ENCODE measurements at regions not wholly inside any gene's neighbourhood (a gene's known extent, or its start where the extent isn't known, plus 50 kb on each side); places are given as distances from the start of the nearest gene placed in this dataset.

GRCh38 chr6:74128536-74128935 lies 432.5 kb downstream of the CD109 start:
- no peak for DNase-seq (ENCODE audit: low spot score)
- Histone ChIP-seq H3K27ac (no peak overlapping the region), H3K4me1 (no peaks in the 10 kb centered on the region), H3K4me3 (no peak overlapping the region), H3K36me3 (no peaks in the 10 kb centered on the region), H3K27me3 (no peaks in the 10 kb centered on the region), H3K9me3 (no peaks in the 10 kb centered on the region)
- TF ChIP-seq CTCF (IDR thresholded peaks at IDR 0.05), result no peak

GRCh38 chr6:74117113-74117512 lies 421.1 kb downstream of the CD109 start:
- H3K27me3 ChIP-seq, result no peaks in the 10 kb centered on the region
- no peak overlapping the region for H3K4me3 ChIP-seq
- no peaks in the 10 kb centered on the region for H3K9me3 ChIP-seq
- no peaks in the 10 kb centered on the region for H3K36me3 ChIP-seq
- H3K4me1 ChIP-seq, result no peaks in the 10 kb centered on the region
- no peak overlapping the region for H3K27ac ChIP-seq
- TF ChIP-seq CTCF (IDR thresholded peaks at IDR 0.05), result no peak
- DNase-seq (ENCODE audit: low spot score), result no peak

DNA sequence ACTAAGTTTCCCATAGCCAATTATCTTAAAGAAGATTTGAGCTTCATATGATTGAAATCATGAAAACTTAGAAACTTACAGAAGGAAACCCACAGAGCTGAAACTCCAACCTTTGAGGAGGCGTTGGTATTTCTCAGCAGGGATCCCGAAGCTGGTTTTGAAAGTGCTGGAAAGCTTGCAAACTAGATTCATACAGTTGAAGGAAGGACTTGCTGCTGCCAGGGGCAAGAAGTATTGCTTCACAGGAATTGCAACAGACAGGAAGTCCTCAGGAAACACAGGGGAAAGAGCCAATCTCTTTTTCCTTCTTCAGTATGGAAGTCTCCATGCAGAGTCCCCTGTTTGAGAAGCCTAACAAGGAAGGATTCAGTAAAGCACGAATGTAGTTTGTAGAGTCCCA lies 419.7 kb downstream of the CD109 start:
- Histone ChIP-seq H3K27me3 (no peaks in the 10 kb centered on the region), H3K4me1 (no peaks in the 10 kb centered on the region), H3K4me3 (no peak overlapping the region), H3K27ac (no peak overlapping the region), H3K9me3 (no peaks in the 10 kb centered on the region), H3K36me3 (no peaks in the 10 kb centered on the region)
- no peak for TF ChIP-seq CTCF (IDR thresholded peaks at IDR 0.05)
- DNase-seq (ENCODE audit: low spot score), result no peak

DNA sequence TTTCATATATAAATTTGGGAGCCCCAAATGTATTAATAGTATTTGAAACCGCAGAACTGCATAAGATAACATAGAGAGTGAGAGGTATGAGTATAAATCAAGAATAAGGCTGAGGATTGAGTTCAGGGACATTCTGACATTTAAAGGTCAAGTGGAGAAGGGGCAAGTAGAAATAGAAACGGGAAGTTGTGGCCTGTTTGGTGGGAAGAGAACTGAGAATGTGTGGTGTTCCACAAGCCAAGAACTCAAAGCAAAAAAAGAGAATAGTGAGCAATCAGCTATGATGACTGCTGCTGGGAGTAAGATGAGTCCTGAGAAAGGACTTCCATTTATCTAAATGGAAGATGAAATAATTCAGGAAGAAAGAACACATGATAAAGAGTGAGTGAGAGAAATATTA lies 418.4 kb downstream of the CD109 start:
- Histone ChIP-seq H3K9me3 (no peaks in the 10 kb centered on the region), H3K4me1 (no peaks in the 10 kb centered on the region), H3K4me3 (no peak overlapping the region), H3K27ac (no peak overlapping the region), H3K36me3 (no peaks in the 10 kb centered on the region), H3K27me3 (no peaks in the 10 kb centered on the region)
- no peak for TF ChIP-seq CTCF (IDR thresholded peaks at IDR 0.05)
- DNase-seq (ENCODE audit: low spot score), result no peak

GRCh38 chr6:74113901-74114300 lies 417.9 kb downstream of the CD109 start:
- H3K9me3 ChIP-seq, result no peaks in the 10 kb centered on the region
- no peak for DNase-seq (ENCODE audit: low spot score)
- no peaks in the 10 kb centered on the region for H3K27me3 ChIP-seq
- TF ChIP-seq CTCF (IDR thresholded peaks at IDR 0.05), result no peak
- no peak overlapping the region for H3K27ac ChIP-seq
- no peak overlapping the region for H3K4me3 ChIP-seq
- no peaks in the 10 kb centered on the region for H3K36me3 ChIP-seq
- no peaks in the 10 kb centered on the region for H3K4me1 ChIP-seq

- no peak for TF ChIP-seq CTCF (IDR thresholded peaks at IDR 0.05)
- H3K27ac ChIP-seq, result no peak overlapping the region
- H3K4me1 ChIP-seq, result no peaks in the 10 kb centered on the region
- no peaks in the 10 kb centered on the region for H3K9me3 ChIP-seq
- no peak overlapping the region for H3K4me3 ChIP-seq
- H3K36me3 ChIP-seq, result no peaks in the 10 kb centered on the region
- H3K27me3 ChIP-seq, result no peaks in the 10 kb centered on the region
- no peak for DNase-seq (ENCODE audit: low spot score)
Observed at GRCh38 chr6:74103417-74103816, 407.4 kb downstream of the CD109 start.
